GM18870 (cell line): ENCODE measurements at regions not wholly inside any gene's neighbourhood (a gene's known extent, or its start where the extent isn't known, plus 50 kb on each side); places are given as distances from the start of the nearest gene placed in this dataset.
A peak's percentile ranks its signal among the peaks of the same experiment; 100 is the strongest.
"Not testable (repeated sequence)": the region's sequence is repeated elsewhere in the genome, so short reads cannot be mapped to it uniquely, and the experiment has no call there.

Source experiments
- ATAC-seq: cut with Tn5 transposase; IDR thresholded peaks from one replicate; pipeline ENCODE4 v1.9.1; 2021; ENCODE audit warnings: moderate library complexity; ENCODE audit not compliant: unreplicated experiment

DNA sequence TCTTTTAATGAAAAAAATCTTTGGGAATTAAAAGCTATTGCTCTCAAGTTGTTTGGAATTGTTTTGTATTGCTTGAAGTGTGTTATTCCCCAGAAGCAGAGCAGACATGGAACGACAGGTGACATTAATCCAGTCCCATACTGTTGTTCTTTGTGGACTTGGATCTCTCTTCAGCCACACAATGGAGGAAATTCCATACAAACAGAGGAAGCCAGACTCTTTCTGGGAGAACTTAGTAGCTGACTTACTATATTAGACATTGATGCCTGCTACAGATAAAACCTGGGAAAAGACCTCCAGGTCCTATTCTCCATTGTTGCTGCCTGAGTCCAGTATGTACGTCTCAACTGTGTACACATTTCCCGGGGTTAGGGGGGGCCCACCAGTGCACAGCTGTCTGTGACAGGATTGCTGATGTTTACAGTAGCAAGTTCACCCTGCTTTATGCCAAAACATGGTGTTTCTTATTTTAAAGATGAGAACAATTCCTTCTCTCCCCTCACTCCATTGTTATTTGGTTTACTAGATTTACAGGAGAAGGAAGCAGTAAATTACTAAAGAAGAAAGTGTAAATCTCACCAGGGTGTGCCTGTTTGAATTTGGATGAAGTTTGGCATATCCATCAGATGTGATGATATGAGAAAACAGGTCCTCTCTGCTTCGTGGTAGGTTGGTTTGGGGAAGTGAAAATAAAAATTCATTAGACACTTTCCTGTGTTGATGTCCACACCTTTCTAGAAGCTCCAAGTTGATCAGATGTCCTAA, 142.4 kb upstream of the RBBP8 start:
- ATAC-seq: no peak

GRCh38 chr18:22791310-22791610, 141.9 kb upstream of the RBBP8 start:
- no peak for ATAC-seq

GRCh38 chr18:22796113-22796512, 137.0 kb upstream of the RBBP8 start:
- ATAC-seq: no peak

GRCh38 chr18:22800551-22800951, 132.6 kb upstream of the RBBP8 start:
- no peak for ATAC-seq

GRCh38 chr18:22813648-22814328, 119.3 kb upstream of the RBBP8 start:
- no peak for ATAC-seq

- ATAC-seq: no peak
Measured at GRCh38 chr18:22814329-22814703, 118.8 kb upstream of the RBBP8 start.

- no peak for ATAC-seq
Measured at GRCh38 chr18:22816266-22817176, 116.6 kb upstream of the RBBP8 start.

GRCh38 chr18:22817844-22818243, 115.3 kb upstream of the RBBP8 start:
- no peak for ATAC-seq

GRCh38 chr18:22822024-22822423, 111.1 kb upstream of the RBBP8 start:
- ATAC-seq: no peak

DNA sequence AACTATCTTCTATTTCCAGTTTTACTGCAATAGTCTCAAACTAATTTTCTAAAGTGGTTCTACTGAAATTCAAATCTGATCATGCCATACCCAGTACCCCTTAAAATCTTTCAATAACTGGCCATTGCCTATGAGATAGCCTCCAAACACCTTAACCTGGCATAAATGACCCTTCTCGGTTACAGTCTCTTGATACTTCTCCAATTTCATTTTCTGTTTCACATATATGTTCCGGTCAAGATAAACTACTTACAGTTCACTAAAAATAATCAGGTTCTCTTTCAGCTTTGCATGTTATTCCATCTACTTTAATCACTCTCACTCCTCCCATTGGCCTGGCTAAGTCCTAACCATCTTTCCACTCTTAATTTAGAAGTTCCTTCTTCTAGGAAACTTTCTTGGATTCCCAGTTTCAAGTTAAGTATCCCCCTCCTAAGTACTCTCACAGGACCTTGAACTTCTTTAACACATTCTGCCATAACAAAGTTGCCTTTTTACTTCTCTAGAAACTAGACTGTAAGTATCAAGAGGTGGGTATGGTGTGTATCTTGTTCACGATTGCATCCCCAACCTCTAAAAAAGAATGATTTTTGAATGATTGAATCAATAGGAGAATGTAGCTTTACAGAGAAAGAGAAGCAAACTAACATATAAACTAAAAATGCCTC, 110.2 kb upstream of the RBBP8 start:
- ATAC-seq: peak; percentile 87

DNA sequence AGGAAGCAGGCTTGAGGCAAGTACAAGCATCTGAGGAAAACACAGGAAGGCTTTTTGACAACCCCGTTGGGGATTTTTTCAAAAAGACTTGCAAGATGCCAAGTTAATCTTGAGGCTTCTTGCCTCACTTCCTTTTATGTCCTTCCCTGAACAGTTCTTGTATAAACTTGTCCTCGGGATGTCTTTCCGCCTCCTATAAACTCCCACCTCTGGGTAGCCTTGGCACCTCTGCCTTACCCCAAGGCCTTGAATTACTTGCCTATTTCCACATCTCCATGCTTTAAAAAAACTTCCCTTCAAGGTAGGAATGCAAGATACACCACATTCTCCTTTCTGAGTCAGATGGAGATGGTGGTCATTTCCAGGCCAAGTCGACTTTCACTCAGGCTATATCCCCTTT, 106.4 kb upstream of the RBBP8 start:
- ATAC-seq: no peak

GRCh38 chr18:22827216-22827615, 105.9 kb upstream of the RBBP8 start:
- ATAC-seq: no peak

- no peak for ATAC-seq
Measured at GRCh38 chr18:22827741-22828140, 105.4 kb upstream of the RBBP8 start.

GRCh38 chr18:22828171-22828570, 105.0 kb upstream of the RBBP8 start:
- ATAC-seq: no peak

- ATAC-seq: not testable (repeated sequence)
Measured at GRCh38 chr18:22828583-22828982, 104.5 kb upstream of the RBBP8 start.

GRCh38 chr18:22829781-22830180, 103.3 kb upstream of the RBBP8 start:
- no peak for ATAC-seq

- no peak for ATAC-seq
Measured at GRCh38 chr18:22830511-22830910, 102.6 kb upstream of the RBBP8 start.

DNA sequence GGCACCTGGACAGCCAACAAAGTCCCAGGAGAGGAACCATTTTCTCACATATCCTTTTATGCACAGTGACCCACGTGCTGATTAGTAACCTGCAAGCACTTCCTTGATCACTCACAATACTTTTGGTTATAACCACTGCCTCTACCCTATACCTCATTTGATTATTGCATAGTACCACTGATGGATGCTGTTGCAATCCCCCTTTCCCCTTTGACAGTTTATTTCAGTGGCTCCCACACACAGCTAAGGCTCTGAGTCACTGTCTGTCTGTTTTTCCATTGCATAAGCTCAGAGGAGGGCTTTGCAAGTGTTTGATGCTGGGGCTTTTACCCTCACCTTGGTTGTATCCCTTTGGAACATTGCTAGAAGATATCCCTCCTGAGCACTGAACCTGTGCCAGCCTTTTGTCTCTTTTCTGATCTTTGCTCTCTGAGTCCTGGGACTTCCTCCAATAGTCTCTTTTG, 101.7 kb upstream of the RBBP8 start:
- ATAC-seq: no peak

GRCh38 chr18:22836932-22837331, 96.2 kb upstream of the RBBP8 start:
- ATAC-seq: no peak

- ATAC-seq: no peak
Measured at GRCh38 chr18:22838221-22838620, 94.9 kb upstream of the RBBP8 start.

DNA sequence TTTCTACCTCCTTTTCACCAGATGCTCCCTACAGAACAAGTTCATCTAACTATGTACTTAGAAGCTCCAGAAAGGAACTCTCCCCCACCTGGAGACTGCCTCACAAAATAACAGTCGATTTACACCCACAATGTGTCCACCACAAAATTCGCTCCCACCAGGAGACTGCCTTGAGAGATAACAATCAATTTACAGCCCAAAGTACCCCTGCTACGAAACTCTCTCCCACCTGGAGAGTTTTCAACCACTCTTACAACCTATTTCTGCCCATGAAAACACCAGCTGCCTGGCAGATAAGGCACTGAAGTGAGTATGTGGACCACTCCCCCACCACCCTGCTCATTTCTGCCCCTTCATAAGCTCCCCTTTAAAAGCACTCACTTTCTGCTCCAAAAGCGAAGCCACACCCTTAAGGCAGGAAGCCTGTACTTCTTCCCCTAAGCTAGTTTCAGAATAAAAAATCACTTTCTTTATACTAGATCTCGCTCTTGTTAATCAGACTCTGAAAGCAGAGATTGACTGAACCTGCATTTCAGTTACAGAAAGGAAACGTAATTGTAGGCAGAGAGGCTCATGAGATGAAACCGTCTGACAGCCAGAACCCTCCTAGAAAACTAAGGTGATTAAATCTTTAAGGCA, 94.4 kb upstream of the RBBP8 start:
- no peak for ATAC-seq
